Esophagus squamous epithelium (tissue), 4 donors: ENCODE measurements at regions not wholly inside any gene's neighbourhood (a gene's known extent, or its start where the extent isn't known, plus 50 kb on each side); places are given as distances from the start of the nearest gene placed in this dataset.

ENCODE experiments used
- POLR2A ChIP-seq, 4 donors: fragments of 450-650 bp; IDR thresholded peaks; one replicate each; pipeline ENCODE4 v1.6.1; 2017; ENCODE audit warnings: antibody characterized with exemption in 4 of 4, mild to moderate bottlenecking in 4 of 4, moderate library complexity in 3 of 4
- TF ChIP-seq, protein P1 (sequence below), 6 experiments: fragments of 450-650 bp in 4 of 6; fragments of 200-600 bp in 2 of 6; sonication (generic) in 2 of 6; IDR thresholded peaks; one replicate each; pipeline ENCODE4 v1.5.1; 2016 to 2019; ENCODE audit warnings: antibody characterized with exemption in 6 of 6, mild to moderate bottlenecking in 4 of 6, moderate library complexity in 4 of 6

DNA sequence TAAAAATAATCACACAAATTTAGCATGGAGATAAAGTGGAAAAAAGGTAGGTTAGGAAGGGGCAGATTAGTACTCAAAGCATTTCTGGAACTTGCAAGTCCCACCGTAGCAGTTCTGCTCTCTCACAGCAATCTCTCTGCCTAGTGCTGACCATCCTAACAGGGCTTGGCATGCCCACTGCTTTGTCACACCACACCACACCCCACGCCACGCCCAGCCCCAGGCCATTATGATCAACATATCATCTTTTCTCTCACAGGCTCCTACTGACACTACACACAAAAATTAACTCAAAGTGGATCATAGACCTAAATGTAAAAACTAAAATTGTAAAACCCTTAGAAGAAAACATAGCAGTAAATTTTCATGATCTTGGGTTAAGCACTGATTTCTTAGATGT is 273.7 kb downstream of the DAD1 start:
- TF ChIP-seq, protein P1, sequence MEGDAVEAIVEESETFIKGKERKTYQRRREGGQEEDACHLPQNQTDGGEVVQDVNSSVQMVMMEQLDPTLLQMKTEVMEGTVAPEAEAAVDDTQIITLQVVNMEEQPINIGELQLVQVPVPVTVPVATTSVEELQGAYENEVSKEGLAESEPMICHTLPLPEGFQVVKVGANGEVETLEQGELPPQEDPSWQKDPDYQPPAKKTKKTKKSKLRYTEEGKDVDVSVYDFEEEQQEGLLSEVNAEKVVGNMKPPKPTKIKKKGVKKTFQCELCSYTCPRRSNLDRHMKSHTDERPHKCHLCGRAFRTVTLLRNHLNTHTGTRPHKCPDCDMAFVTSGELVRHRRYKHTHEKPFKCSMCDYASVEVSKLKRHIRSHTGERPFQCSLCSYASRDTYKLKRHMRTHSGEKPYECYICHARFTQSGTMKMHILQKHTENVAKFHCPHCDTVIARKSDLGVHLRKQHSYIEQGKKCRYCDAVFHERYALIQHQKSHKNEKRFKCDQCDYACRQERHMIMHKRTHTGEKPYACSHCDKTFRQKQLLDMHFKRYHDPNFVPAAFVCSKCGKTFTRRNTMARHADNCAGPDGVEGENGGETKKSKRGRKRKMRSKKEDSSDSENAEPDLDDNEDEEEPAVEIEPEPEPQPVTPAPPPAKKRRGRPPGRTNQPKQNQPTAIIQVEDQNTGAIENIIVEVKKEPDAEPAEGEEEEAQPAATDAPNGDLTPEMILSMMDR (IDR thresholded peaks at IDR 0.05), result no peak
- no peak for TF ChIP-seq POLR2A (IDR thresholded peaks at IDR 0.05)
